NCI-H510A (cell line): ENCODE measurements at regions not wholly inside any gene's neighbourhood (a gene's known extent, or its start where the extent isn't known, plus 50 kb on each side); places are given as distances from the start of the nearest gene placed in this dataset.
A peak's percentile ranks its signal among the peaks of the same experiment; 100 is the strongest.
"Not testable (repeated sequence)": the region's sequence is repeated elsewhere in the genome, so short reads cannot be mapped to it uniquely, and the experiment has no call there.

ENCODE experiments used
- DNase-seq: peaks from one replicate; lab custom pipeline; 2025; lab: John Stamatoyannopoulos, UW

DNA sequence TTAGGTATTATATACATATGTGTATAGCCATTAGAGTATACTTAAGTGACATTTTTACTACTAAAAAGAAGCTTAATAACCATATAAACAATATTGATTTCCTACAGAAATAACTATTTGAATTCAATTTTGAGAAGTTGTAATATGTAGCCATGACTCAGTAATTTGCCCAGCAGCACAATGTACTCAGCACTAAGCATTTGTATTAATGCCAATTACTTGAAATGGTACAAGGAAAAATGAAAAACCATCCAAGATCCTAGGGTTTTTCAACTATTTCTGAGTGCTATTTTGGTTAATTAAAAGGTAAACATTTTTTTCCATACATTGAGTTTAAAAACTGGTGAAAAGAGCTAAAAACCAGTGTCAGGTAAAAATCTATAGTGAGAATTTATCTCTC is 324.0 kb downstream of the KCNJ3 start:
- DNase-seq = no peak

DNA sequence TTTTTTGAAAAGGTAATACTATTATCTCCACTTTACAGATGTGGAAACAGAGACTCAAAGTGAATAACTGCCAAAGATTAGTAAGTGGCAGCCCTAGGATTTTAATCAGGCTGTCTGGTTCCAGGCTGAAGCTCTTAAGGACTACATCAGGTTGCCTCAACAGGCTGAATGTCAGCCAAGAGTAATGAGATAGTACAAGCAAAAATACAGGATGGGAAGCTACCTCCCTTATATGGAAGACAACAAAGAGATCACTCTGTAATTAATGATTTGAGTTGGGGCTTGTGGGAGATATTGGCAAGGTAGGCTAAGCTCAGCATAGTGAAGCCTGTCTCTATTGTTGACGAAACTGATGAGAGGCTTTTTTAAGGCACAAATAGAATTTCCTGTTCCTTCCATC is 323.1 kb downstream of the KCNJ3 start:
- no peak for DNase-seq

DNA sequence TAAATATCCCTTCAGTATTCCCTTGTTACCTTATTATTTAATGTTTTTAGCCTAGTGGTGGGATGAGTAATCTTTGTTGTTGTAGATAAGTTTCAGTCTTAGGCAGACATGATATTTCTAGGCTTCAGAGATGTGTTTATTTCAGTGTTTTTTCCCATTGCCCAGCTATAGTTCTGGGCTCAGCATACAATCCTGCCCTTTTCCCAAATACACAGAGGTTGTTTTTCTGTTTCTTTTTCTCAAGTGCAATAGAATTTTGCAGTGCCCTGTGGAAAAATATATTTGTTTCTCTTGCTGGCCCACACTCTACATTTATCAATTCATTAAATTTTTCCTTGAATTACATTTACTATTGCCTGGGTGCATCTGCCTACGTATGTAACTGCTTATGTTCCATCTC is 321.8 kb downstream of the KCNJ3 start:
- DNase-seq = no peak

DNA sequence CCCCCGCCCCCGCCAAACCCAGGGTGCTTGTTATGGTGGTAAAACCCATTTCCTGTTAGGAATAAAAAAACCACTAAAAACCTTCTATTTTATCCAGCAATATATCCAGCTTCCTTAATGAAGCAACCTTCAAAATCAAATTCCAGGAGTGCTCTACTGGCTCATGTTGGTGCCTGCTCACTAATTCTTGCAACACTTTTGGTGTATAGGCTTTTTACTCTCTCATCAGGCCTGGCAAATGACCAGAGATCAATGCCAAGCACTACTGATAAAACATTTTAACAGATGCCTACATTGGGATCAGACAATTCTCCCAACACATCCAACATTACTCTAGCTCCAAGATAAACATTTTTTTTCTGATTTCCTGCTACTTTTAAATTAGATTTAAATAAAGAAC is 312.4 kb downstream of the KCNJ3 start:
- no peak for DNase-seq

DNA sequence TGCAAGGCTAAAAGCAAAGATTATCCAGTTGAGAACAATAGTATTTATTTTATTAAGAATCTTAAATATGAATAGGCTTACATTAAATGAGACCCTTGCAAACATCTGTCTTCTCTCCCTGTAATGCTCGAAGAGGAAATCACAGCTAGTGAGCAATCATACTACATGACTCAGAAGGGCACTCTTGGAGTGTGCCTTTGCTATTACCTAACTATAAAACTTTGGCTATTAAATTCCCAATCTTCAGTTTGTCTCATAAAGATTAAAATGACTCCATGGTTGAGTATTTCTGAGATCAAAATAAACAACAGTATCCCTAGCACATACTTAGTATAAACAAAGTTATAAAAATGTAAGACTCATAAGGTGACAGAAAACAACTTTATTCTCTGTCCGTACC is 296.9 kb downstream of the KCNJ3 start:
- DNase-seq = no peak

DNA sequence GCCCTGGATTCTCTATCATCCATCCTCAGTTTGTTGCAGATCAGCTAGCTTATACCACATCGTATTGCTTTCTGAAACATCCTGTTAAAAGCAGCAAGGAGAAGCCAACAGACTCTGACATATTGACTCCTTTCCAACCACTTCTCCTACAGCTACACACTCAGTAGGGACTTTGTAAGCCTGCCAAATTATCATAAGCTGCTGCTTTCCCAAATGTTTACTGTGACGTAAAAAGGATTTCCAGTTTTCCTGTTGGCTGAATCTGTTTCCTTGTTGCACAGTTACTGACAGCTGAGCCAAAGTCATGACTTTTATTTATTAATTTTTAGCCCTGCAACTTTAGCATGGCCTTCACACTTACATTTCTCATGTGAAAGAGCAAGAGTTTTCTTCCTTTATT is 294.3 kb downstream of the KCNJ3 start:
- DNase-seq = no peak

DNA sequence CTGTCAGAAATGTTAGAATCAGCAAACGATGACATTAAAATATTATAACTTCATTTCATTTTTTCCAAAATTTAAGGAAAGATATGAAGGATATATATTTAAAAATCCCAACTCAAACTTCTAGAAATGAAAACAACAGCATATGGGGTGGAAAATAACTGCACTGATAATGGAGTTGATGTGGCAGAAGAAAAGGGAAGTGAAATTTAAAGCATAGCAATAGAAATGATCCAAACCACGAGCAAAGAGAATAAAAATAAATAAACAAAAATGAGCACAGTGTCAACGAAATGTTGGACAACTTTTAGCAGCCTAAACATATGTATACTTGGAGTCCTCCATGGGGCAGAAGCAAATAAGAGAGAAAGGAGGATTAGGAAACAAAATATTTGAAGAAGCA is 280.2 kb downstream of the KCNJ3 start:
- no peak for DNase-seq

DNA sequence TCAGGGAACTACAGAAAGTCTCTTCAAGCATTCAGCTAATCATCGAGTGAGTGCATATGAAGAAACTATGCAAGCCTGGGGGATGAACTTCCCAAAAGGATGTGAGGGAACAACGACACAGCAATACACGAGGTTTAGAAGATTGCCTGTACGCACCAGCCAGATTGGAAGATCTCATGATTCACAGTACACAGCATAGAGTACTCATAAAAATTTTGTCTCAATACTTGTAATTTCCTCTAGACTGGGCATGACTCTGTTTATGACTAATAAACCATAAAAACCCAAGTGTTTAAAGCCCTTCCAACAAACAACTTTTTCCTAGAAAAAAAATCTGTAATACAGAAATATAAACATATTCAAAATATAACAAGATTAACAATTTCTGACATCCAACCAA is 279.7 kb downstream of the KCNJ3 start:
- no peak for DNase-seq

DNA sequence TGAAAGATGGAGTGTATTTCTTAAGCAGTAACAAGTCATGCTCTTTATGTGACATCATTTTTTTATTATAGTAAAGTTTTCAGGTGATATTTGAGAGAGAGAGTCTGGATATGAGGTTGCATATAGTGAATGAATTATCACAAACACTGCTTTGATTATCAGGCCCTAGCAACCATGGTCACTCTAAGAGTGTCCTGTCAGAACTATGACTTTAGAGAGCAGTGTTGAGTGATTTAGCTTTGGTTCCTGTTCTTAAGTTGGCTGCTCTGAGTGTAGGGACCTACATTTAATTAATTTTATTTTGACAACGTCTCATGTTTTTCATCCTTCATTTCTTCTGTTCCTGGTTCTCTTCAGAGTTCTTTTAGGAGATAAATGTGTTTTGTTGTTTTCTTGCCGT is 275.5 kb downstream of the KCNJ3 start:
- DNase-seq = no peak

DNA sequence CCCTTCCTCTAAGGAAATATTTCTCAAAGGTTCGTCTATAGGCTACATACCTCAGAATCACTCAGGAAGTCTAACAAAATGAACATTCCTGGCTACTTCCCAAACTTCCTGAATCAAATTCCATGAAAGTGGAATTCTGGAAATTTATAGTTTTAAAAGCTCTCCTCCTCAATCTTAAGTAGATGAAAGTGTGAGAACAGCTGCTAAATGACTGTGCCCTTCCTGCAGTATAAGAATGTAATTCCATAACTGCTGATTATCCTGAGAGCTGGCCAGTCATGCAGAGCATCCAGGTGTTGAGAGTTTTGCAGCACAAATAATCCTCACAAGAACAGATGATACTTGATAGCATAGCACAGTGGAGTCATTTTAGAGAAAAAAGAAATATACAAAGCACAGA is 265.0 kb downstream of the KCNJ3 start:
- DNase-seq = no peak

DNA sequence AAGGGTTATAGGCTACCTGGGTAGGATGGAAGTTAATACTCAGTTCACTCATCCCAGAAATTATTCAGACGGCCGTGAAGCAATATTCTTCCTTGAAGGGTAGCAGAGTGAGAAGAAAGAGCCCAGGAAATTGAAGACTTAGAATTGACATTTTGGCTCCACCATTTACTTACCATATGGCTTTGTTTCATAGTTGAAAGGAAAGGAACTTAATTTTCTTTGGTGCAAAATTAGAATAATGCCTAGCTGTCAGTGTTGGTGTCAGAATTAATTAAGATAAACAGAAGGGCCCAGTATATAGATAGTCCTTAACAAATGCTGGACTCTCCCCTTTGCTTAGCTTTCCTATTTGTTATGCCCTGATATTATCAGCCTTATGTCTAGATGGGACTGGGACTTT is 263.2 kb downstream of the KCNJ3 start:
- DNase-seq = no peak

DNA sequence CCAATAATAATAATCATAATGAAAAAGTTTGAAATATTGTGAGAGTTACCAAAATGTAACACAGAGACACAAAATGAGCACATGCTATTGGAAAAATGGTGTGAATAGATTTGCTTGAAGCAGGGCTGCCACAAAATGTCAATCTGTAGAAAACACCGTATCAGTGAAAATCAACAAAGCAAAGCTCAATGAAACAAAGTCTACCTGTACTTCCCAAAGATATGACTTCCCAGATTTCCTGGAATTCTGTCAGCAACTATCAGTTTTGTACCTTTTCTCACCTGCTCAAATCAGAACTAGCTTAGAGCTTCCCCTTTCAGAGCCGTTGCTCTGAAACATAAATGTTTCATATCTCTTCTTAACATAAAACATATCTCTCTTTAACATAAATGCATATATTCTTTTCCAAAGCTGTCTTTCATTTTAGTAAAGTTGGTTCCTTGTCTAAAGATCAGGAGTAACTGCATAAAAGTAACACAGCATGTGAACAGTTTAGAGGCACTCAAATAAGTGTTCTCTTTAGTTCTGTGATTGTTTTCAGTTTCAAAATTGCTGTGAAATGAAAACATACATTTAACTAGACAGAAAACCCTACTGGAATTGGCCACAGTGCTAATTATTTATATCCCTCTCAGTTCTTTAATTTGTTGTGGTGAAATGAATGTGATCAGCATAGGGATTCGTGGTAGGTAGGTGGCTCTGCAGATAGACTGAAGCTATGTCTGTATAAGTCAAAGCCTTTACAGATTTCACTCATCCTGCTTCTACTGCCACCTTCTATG is 262.5 kb downstream of the KCNJ3 start:
- no peak for DNase-seq

DNA sequence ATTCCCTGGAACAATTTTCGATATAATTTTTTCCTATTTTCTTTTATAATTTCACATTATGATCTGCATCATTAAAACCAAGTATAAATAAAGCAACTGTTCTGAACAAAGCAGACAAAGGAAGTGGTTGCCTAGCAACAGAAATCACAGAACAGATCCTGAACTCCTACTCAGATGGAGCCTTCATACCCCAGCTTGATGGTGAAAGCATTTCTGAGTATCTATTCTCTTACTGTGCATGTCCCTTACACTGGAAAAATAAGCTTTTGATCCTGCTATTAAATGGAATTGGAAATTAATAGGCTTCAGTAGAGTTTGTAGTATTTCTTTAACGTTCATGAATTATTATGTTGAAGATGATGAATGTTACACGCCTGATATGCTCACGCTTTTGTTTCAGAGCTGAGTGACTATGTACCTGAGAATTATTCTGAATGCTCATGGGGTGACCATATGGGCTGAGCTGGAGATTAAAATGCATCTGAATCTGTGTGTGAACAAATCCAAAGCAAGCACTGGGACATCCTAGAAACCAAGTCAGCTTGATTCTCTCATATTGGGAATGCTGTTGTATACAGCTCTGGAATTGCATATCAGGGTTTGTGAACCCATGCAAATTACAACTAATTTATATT is 254.0 kb downstream of the KCNJ3 start:
- peak; percentile 6 for DNase-seq

DNA sequence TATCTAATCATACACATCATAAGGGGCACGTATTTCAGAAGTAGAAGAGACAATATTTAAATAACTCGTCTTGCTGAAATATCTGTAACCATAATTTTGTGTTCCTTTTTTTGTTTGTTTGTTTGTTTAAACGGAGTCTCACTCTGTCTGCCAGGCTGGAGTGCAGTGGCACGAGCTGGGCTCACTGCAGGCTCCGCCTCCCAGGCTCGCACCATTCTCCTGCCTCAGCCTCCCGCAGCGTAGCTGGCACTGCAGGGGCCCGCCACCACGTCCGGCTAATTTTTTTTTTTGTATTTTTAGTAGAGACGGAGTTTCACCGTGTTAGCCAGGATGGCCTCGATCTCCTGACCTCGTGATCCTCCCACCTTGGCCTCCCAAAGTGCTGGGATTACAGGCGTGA is 248.9 kb downstream of the KCNJ3 start:
- not testable (repeated sequence) for DNase-seq

DNA sequence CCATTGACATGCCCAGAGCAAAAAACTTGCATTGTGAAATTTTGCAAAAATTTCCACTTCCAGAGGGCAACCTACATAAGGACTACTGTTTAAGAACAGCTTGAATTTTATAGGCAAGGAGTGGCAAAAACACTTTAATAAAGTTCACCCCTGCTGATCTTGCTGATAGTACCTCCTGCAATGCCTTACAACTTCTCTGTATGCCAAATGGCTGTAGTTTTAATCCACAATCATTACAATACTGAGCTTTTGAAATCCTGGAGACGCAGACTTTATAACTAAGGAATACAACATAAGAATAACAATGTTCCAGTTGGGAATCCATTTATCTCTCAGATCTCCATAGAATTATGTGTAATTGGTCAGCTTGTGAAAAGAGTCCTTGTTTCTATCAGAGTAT is 247.5 kb downstream of the KCNJ3 start:
- DNase-seq = no peak

DNA sequence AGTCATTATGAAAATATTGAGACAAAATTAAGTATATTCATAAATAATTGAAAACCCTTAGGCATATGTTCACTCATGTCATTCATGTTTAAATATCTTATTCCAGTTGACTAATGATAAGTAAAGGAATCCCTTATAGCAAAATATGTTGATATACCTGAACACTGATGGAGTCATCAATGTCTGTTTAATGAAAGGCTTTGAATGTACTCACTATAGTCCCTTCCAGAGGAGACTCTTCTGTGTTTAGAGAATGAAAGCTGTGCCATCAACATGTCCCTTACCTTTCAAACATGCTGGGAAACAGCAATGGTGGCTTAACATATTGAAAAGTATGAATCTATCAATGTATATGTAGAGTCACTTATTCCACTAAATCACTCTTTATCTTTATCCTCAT is 242.9 kb downstream of the KCNJ3 start:
- no peak for DNase-seq

DNA sequence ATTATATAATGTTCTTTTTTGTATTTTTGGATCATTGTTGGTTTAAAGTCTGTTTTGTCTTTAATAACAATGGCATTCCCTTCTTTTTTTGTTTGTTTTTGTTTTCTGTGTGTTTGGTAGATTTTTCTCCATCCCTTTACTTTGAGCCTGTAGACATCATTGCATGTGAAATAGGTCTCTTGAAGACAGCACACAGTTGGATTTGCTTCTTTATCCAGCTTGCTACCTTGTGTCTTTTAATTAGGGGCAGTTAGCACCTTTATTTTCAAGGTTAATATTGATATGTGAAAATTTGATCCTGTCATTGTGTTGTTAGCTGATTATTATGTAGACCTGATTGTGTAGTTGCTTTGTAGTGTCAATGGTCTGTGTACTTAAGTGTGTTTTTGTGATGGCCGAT is 235.7 kb downstream of the KCNJ3 start:
- no peak for DNase-seq

DNA sequence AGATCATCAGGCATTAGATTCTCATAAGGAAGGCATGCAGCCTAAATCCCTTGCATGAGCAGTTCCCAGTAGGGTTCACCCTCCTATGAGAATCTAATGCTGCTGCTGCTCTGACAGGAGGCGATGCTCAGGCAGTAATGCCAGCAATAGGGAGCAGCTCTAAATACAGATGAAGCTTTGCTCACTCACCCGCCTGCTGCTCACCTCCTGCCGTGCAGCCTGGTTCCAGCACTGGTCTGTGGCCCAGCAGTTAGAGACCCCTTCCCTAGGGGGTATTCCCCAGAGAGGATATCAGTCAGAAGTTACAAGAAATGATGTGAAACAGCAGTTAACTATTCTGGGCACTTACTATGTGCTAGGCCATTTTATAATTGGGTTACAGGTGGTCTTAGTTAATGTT is 226.0 kb downstream of the KCNJ3 start:
- no peak for DNase-seq

DNA sequence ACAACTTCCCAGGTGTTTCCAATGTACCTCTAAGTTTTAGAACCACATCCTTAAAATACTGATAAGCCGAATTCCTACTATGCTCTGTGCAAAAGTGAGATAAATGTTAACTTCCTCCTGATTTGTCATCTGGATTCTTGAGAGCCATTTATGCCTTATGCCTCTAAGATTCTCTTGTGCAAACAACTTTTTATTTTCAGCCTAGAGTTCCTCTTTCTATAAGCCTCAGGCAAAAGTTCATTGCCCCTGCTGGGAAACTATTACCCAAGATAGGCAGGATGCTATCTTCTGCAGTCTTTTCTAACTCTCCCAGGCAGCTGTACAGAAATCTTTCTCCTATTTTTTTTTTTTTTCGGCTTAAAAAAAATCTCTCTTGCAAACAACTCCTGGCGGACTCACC is 216.1 kb downstream of the KCNJ3 start:
- no peak for DNase-seq

DNA sequence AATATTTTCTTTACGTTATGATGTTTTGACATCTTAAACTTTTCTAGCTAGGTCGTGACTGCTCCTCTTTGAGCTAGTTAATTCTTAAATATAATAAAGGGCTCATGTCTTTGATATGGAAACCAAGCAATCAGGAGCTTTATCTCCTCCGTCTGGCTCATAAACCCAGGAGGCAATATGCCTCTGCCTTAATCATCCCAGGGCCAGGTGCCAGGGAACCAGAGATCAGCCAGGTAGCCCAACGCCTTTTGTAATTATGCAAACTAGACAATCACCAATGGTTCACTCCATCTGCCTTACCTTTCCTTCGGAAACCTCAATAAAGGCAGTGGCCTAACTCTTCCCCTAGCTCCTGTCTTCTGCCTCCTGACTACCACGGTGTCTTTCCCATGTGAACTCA is 213.7 kb downstream of the KCNJ3 start:
- no peak for DNase-seq

DNA sequence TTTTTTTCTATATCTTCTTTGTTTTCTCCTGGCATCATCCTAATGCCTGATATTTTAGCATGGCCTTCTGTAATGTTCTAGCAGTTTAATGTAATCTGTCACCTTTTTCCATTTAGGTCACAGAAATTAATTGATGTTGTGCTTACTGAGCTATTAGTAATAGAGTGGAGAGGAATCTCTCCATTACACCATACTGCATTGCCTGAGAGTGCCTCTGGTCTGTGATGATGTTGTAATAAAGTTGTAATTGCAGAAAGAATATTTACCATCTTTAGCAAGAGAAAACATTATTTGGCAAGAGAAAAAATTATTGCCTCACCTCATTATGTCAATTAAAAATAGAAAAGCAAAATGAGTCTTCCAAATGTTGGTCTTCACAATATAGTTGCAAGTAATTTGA is 213.2 kb downstream of the KCNJ3 start:
- DNase-seq = no peak

DNA sequence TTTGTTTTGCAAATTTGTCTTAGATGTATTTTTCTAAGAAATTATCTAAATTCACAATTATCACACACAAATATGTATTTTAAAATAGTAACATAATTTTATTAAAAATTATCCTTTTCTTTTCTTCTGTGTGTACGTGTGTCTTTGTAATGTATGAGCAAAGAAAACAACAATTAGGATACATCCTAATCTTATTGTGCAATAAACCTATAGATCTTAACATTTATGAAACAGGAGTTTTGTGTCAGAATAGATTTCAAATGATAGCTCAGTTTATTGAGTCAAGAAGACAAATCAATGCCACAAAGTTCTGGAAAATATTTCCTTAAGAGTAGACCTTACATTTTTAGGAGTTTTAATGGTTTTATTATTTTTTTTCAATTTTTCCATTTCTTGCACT is 212.2 kb downstream of the KCNJ3 start:
- no peak for DNase-seq

DNA sequence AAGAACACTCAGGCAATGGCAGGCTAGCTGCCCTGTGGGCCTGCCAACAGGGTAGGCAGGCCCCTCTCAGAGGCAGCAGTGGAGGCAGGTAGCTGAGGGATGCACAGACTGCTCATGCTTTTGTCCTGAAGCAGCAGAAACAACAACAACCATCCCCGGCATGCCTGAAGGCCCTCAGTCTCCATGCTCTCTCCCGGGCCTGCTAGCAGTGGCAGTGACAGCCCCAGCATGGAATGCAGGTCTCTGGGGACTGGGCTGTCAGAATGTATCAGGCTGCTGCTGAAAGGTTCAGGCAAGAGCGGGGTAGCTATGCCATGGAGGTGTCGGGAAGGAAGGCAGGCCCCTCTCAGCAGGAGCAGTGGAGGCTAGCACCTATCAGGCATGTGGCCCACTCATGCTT is 209.8 kb downstream of the KCNJ3 start:
- DNase-seq = no peak
